Activated CD4-positive, alpha-beta T cell treated with anti-CD3 and anti-CD28 coated beads, Interleukin-2, amount 50 U/mL, for 4 hours (primary cell): ENCODE measurements at regions not wholly inside any gene's neighbourhood (a gene's known extent, or its start where the extent isn't known, plus 50 kb on each side); places are given as distances from the start of the nearest gene placed in this dataset.
"Not testable (repeated sequence)": the region's sequence is repeated elsewhere in the genome, so short reads cannot be mapped to it uniquely, and the experiment has no call there.

Source experiments
- DNase-seq, 2 experiments: peaks; one replicate each; pipeline ENCODE4 v3.0.0-alpha.2; 2020

DNA sequence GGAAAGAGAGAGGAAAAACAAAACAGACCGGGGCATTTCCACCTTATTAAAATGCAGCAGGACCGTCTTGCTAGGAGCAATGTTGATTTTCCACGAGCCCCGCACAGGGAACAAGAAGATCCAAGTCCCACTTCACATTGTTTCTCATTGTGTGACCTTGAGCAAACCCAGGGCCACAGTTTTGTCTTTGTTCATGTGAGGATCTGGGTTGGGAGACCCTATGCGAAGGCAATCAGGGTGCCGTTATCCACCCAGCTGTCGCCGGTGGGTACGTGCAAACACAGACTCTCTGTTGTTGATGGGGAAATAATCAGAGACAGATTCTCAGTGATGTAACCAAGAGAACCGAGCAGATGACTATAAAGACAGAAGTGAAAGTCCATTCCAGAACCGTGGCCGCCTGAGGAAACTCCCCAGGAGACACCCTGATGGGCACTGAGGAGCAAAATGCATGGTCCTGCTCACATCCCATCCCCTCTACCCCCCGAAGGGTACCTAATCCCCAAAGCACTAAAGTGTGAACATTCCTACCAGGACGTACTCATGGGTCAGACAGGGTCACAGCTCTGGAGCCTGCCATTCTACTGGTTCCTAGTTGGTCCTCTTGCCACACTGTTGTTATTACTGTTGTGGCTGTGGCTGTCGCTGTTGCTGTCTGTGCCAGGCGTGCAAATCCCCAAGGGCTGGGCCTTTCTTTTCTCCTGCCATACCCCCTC is 102.7 kb upstream of the RBPJ start:
- DNase-seq = no peak

- DNase-seq = no peak
Measured at GRCh38 chr4:26218677-26219605, 101.9 kb upstream of the RBPJ start.

GRCh38 chr4:26220696-26221095 is 100.1 kb upstream of the RBPJ start:
- no peak for DNase-seq

DNA sequence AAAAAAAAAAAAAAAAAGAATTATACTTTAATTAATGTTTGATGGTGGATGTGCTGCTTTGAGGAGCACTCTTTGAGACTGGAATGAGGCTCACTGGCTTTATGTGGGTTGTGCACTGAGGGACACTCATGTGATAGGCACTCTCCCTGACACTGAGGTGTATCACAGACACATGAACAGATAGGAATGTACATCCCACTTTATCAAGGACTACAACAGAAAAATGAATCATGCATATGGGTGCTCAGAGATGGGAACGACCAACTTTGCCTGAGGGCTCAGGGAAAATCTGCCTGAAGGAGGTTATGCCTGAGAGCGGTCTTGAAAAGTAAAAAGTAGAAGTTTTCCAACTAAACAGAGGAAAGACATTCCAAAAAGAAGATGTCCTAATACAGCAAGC is 97.7 kb upstream of the RBPJ start:
- no peak for DNase-seq

- DNase-seq = no peak
Measured at GRCh38 chr4:26226629-26227376, 94.0 kb upstream of the RBPJ start.

- DNase-seq = no peak
Measured at GRCh38 chr4:26227601-26228229, 93.1 kb upstream of the RBPJ start.

DNA sequence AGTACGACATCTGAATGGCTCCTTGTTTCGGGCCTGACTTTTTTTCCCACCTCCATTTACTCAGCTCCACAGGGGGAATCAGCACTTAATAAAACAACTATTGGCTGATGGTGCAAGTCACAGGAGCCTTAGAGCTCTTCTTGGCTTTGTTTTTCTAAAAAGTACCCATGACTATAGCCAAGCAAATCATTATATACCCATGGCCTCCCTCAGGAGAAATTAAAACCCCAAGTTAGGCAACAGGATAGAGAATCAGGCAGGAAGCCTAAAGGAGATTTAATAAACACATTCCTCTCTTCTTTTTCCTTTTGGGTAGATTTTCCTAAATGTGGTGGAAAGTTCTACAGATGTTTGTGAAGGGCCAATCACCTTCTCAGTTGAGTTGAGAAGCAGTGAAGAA is 91.9 kb upstream of the RBPJ start:
- no peak for DNase-seq

GRCh38 chr4:26229974-26230373 is 90.8 kb upstream of the RBPJ start:
- DNase-seq = no peak

DNA sequence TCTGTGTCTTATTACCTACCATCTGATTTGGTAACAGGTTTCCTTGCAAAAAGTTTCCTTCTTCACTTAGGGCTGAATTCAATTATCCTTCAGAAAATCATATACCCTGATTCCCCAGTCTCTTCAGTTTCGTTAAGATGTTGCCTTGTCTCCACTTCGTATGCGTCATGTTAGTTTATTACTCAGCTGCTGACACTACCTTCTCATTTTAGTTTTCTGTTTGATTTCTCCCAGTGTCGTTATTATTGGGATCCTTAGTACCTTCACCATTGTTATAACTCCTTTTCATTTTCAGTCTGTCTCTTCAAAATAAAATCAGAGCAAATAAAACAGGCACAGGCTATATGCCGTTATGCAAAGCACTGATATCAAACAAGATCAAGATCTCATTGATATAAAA is 87.5 kb upstream of the RBPJ start:
- DNase-seq = no peak

DNA sequence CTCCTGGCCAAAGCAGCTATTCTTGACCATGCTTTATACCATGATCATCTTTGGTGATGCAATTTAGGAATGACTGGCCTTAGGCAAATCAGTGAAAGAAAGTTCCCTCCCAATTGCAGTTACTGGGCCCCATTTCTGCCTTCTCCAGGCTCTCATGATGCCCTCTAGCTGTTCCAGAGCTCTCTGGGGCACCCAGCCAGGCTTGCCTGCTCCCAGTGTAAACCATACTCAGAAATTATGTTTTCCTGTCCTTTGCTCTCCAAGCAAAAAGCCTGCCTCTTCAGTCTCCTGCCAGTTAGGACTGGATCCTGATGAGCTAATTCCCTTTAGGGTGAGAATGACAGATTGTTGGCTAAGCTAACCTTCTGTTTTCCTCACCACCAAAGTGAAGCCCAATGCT is 85.3 kb upstream of the RBPJ start:
- no peak for DNase-seq

DNA sequence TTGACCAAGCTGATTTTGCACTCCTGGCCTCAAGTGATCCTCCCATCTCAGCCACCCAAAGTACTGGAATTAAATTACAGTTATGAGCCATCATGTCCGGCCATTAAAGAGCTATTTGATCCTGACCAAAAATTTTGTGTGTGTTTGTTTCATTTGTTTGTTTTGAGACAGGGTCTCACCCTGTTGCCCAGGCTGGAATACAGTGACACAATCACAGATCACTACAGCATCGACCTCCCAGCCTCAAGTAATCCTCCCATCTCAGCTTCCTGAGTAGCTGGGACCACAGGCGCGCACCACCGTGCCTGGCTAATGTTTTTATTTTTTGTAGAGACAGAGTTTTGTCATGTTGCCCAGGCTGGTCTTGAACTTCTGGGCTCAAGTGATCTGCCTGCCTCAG is 82.9 kb upstream of the RBPJ start:
- no peak for DNase-seq

- no peak for DNase-seq
Measured at GRCh38 chr4:26238426-26238777, 82.4 kb upstream of the RBPJ start.

- no peak for DNase-seq
Measured at GRCh38 chr4:26238778-26239679, 81.8 kb upstream of the RBPJ start.

DNA sequence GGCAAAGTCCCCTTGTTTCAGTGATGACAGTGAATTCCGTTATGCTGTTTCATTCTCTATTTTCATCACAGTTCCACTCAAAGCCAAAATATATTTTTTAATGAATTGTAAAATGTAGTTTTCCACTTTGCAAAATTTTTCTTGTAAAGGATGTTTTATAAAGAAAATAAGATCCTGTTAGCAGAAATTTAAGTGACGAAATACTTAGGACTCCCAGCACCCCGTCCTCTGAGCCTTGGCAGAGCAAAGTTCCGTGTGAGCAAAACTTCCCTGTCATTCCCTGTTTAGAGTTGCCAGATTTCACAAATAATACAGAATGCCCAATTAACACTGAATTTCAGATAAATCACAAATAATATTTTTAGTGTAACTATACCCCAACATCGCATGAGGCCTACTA is 81.0 kb upstream of the RBPJ start:
- no peak for DNase-seq

DNA sequence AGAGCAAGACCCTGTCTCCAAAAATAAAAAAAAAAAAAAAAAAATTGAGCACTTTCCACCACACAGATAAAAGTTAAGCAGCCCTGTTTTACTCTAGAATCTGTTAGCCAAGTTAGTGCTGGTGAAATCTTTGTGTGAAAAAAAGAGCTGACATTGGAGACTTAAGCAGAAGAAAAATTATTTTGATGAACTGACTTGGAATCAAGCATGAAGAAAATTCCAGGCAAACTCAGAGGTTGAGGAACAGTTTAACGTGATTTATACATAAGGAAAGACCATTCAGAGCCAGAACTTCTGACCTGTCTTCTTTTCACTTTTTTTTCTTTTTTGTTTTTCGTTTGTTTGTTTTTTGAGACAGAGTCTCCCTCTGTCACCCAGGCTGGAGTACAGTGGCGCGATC is 79.6 kb upstream of the RBPJ start:
- no peak for DNase-seq

- no peak for DNase-seq
Measured at GRCh38 chr4:26242451-26242850, 78.4 kb upstream of the RBPJ start.

GRCh38 chr4:26244138-26244537 is 76.7 kb upstream of the RBPJ start:
- not testable (repeated sequence) for DNase-seq

GRCh38 chr4:26248647-26249046 is 72.2 kb upstream of the RBPJ start:
- no peak for DNase-seq

GRCh38 chr4:26252349-26253025 is 68.3 kb upstream of the RBPJ start:
- DNase-seq = no peak

- no peak for DNase-seq
Measured at GRCh38 chr4:26253968-26254367, 66.8 kb upstream of the RBPJ start.

GRCh38 chr4:26255989-26256388 is 64.8 kb upstream of the RBPJ start:
- DNase-seq = no peak
